NCI-H2029 treated with DMSO at 0.1 percent for 48 hours (cell line): ENCODE measurements at regions not wholly inside any gene's neighbourhood (a gene's known extent, or its start where the extent isn't known, plus 50 kb on each side); places are given as distances from the start of the nearest gene placed in this dataset.
"Not testable (repeated sequence)": the region's sequence is repeated elsewhere in the genome, so short reads cannot be mapped to it uniquely, and the experiment has no call there.

Source experiments
- DNase-seq: peaks from one replicate; lab custom pipeline; 2025; lab: John Stamatoyannopoulos, UW

DNA sequence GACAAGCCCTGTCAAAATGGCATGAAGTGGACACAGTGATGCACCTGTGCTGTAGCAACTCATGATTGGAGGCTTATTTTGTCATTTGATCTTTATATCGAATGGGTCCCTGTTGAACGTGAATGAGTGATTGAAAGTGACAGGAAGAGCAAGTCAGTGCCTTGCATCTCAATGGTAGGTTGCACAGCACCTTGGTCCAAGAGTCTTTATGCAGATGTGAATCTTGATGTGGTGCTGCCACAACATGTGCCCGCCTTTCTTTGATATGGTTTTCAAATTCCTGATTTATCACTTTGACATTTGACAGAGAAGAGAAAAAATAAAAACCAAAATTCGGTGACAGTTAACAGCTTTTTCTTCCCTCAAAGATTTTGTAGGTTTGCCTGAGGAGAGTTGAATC, 1182.4 kb downstream of the DNAJB9 start:
- no peak for DNase-seq

DNA sequence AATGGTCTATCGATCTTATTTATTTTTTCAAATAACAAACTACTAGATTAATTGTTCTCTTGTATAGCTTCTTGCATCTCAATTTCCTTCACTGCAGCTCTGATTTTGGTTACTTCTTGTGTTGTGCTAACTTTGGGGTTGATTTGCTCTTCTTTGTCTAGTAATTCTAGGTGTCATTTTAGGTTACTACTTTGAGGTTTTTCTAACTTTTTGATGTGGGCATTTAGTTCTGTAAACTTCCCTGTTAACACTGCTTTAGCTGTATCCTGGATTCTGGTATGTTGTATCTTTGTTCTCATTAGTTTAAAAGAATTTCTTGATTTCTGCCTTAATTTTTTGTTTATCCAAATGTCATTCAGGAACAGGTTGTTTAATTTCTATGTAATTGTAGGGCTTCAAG, 1188.0 kb downstream of the DNAJB9 start:
- no peak for DNase-seq

DNA sequence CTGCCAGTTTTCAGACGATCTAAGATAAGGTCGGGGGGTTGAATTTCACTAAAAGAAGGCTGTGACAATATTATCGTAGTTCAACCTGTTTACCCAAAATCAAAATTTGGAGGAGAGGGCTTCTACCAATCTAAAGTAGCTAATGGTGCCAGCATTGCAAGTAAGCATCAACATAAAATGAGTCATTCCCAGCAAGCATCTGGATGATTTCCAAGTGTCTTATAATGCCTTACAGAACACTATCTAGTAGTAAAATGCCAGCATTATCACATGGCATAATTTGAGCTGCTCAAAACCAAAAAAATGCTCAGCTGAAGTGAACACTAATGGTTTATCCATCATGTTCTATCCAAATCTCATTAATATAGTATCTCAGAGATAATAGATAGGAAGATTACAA, 1193.9 kb downstream of the DNAJB9 start:
- no peak for DNase-seq

DNA sequence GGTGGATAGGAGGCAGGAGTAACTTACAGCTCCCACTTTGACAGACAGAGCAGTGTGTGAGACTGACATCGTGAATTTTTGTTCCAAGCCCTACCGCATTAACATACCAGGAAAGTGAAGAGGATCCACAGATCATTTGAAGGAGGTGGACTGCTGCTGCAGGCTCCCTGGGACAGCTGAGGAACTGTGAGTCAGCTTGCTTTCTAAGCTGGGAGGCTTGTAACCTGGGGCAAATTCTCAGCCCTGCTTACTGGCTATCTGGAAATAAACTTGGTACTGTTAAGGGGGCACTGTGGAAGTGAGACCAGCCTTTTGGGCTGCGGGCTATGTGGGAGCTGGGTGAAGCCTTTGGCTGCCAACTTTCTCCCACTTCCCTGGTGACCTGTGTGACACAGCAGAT, 1202.5 kb downstream of the DNAJB9 start:
- DNase-seq, result no peak

DNA sequence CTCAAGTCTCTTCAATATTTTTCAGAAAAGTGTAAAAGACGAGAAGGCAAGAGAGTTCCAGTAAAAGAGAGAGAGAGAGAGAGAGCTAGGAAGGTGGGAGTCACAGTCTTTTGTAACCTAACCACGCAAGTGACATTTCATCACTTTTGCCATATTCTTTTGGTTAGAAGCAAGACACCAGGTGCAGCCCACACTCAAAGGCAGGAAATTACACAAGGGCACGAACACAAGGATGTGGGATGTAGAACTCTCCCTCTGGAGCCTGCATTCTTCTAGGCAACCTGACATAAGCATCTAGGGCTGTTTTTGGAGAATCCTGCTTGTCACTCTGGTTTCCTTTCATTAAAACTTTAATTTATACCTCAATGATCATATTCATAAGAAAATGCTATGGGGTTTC, 1213.1 kb downstream of the DNAJB9 start:
- no peak for DNase-seq

DNA sequence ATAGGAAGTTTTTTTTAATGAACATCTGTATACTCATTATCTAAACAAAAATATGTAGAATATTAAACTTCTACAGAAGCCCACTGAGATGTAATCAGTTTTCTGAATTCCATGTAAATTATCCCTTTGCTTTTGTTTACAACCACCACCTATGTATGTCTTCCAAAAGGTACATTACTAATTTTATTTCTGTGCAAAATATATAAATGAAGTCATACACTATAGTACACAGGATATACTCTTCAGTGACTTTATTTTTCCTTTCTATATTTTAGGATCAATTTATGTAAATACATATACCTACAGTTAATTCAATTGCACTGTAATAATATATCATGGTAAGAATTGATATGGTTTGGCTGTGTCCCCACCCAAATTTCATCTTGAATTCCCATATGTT, 1236.9 kb downstream of the DNAJB9 start:
- DNase-seq, result no peak

DNA sequence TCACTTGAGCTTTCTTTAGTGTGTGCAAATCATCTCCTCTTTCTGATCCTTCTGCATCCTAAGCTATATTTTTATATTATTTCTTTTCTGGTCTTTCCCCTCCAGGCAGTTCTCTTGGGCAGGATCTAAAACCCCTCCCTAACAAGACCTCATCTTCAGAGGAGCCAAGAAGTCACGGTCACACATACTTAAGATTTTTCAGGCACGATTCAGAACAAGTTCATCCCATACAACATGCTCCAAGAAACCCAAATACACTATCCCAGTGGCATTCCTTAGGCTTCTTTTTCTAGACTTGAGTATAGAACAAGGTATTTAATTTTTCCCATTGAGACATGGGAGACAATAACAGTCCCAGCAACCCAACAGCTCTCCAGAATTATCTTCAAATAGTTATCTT, 1251.5 kb downstream of the DNAJB9 start:
- no peak for DNase-seq

DNA sequence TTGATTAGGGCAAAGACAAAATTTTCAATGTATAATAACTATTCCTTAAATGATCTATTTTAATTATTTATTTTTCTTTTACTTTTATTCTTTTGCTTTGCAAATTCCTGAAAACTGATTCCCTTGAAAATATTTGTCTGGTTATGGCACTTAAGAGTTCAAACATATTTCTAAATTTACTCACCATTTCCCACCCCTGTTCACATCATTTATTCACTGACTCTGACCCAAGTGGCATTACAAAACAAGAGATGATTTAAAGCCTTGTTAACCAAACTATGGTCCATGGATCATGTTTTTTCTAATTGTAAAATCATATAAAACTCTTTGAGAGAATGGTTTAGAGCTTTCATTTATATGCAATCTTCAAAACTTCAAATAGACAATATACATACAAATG, 1256.1 kb upstream of the LRRN3 start:
- DNase-seq, result no peak

DNA sequence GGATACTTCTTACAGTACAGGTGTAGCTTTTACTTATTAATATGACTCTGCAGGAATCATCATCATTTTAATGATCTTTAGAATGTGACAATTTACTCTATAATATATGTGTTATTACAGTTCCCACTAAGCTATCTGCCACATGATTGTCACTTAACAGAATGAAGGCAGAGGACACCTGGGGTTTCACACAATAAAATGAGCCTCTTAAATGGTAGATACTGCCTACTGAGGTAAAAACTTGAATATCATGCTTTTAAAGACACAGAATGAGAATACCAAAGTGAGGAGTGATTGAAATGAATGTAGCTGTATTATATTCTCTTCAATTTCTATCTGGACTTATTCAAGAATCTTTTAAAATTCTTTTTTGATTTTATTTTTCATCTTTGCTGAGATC, 1255.3 kb upstream of the LRRN3 start:
- no peak for DNase-seq

DNA sequence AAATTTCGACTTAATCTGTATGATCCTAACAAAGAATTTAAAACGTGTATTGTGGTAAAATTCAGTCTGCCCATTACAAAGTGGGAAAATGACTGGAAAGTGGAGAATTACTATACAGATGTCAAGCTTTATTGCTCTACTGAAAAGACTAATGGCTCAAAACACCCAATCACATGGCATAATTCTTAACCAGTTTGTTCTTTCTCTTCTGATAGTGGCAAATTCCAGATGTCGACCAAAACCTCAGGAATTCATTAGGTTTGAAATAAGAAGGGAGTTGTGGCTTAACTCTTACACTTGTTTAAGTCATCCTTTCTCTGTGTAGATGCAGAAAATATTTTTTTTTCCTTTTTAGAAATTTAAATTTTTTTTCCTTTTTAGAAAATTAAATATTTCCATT, 1254.9 kb upstream of the LRRN3 start:
- no peak for DNase-seq

DNA sequence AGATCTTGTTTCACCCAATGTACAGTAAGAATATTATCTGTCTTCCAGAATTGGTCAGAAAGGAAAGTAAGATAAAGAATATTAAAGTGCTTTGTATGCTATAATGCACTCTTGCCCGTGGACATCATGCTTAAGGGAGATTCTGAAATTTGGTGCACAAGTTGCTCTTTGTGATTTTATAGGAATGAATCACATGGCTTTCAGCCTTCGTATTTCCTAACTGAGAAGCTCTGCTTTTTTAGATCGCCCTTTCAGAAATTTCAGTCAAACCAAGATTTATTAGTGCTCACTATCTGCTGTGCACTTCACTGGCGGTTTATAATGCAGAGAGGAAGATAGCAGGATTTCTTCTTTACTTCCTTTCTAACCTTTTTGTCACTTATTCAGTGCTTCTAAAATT, 1248.5 kb upstream of the LRRN3 start:
- no peak for DNase-seq

DNA sequence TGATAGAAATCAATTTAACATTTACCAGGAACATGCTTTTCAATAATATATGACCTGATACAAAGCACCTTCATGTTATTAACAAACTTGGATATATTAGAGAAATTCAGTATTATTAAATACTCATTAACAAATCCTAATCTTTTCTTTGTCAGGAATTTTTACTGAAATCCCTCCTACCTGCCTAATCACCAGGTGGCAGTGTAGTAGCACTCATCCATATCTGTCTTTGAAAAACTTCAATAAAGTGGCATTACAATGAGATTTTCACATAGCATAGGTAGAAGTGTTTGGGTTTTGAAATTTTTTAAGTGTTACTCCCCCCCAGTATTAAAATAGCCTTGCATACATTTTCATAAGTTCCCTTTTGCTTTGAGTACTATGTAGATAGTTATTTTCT, 1246.6 kb upstream of the LRRN3 start:
- no peak for DNase-seq

DNA sequence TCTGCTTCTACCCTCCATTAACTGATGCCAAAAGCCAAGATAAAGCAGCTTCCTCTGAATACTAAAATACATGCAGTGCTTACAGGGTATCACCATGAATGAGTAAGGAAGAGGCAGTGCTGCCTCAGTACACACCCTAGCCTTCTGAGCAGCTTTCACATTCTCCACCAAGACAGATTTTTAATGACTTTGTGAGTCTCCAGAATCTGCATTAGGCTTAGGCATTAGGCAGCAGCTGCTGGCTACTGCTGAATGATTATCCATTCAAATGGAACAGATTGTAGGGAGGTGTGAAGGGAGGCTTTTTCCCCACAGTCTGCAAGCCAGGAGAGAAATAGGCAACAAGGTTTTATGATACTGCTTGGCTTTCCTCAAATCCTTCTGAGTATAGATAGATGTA, 1226.7 kb upstream of the LRRN3 start:
- no peak for DNase-seq

DNA sequence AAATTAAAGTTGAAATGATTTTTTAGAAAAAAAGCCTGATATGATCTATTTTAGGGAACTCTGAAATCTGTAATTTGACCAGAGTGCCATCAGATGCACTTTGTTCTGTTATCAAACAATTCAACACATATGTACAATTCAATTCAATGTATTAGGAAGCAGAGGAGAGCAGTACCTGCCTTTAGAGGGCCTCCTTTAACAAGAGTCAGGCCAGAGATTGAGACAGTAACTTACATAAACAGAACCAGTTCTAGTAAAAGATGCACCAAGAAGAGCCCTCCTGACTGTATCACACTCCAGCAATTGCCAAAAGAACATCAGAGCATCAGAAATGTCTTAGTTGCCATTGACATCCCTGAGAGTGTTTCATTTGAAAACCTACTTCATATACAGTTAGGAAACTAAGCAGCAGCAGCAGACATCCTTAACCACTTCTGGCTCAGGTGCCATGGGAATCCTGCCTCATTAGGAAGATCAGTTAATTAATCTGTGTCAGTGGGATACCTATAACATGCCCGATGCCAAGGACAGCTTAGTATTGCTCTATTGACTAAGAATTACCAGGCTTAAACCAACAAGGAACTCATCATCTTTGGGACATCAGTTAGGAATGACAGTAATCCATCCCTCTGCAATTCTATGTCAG, 1222.6 kb upstream of the LRRN3 start:
- no peak for DNase-seq

DNA sequence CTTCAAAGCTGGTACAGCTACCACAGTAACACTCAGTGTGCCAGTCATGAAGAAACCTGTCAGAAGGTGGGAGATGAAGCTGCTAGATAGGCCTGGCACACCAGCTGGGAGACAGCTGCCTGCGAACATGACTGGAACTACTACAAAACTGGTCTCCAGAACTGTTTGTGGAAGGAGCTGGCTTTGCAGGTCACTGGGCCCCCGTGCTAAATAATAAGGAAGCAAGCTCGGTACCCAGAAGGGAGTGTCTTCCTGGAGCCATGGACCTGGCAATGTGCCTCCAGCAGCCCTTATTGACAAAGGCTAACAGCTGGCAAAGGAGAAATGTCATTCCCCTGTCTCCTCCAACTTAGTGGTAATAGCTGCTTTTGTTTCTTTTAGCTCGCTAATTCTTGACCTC, 1217.6 kb upstream of the LRRN3 start:
- peak; percentile 30 for DNase-seq

DNA sequence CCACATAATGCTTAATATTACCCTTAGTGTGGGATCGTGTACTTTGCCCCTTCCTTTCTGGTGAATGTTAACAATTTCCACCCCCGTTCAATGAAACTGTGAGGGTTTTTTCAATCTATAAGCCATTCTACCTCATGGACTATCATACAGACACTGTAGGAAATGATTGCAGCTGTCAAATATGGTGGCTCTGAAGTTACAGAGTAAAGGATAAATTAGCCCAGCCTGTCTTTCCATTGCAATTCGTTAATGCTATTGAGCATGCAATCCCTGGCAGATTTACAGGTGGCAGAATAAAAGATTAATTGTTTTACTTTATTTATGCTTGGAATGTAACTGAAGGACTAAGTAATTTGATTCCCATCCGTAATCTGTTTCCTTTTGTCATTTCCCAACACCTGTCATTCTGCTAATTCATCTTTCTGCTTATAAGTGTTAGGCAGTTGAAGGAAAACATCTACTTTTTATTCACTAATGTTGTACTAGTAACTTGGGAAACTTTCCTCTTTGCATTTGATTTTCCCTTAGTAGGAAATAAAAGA, 1211.6 kb upstream of the LRRN3 start:
- DNase-seq, result peak; percentile 37

DNA sequence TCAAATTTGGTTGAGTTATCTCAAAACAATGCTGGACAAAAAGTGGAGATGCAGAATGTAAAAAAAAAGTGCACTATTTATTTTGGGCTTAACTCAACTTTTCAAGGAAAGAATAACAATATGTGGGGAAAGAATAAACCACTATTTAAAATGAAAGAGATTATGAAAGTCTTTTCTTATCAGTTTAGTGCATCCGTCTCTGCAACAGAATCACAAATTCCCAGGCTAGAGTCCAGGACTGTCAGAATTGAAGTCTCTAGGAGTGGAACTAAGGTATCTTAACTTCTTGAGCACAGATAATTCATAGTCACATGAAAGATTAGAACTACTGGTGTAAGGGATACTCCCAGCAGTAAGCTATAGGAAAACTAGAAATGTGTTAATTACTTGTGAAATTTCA, 1200.3 kb upstream of the LRRN3 start:
- DNase-seq, result no peak

DNA sequence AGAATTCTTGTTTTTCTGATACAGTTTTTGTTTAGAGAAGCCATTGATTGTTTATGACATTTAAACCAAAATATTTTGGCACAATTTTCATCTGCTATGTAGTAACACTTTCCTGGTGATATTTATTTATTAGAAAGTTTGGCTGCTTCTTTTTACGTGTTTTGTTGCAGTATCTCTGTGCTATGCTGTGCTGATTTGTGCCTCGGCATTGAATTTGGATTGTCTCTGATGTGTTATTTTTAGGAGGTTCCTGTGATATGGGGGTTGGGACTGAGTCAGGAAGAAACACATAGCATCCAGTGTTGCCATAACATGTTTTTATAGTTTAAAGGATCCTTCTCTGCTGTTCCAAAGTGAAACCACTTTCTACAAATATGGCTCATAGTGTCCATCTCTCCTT, 1197.7 kb upstream of the LRRN3 start:
- no peak for DNase-seq

DNA sequence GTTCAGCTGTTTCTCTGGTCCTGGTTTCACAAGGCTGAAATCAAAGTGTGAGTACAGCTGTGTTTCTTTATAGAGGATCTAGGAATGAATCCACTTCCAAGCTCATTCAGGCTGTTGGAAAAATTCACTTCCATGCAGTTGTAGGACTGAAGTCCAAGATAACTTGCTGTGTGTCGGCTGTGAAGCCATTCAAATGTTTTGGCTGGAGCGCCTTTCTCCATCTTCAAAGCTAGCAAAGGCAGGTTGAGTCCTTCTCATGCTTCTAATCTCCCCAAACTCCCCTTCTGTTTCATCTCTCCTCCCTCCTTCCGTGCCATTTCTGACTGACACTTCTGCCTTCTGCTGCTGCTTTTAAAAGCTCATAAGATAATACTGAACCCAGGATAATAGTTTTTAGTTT, 1195.4 kb upstream of the LRRN3 start:
- no peak for DNase-seq

DNA sequence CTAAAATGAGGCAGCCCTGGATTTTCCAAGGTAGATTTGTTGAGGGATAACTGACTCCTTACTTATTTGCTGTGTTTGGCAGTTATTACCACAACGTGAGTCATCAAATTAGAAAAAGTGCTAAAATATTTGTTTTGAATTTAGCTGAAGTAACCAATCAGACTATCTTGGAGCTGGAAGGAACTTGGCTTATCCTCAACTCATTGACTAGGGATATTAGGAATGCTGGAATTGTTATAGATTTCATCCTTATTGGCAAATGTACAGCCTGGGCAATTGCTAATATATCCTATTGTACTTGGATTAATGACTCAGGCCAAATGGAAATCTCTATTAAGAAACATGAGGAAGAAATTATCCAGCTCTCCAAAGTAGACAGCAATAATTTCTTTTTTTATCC, 1189.0 kb upstream of the LRRN3 start:
- no peak for DNase-seq

DNA sequence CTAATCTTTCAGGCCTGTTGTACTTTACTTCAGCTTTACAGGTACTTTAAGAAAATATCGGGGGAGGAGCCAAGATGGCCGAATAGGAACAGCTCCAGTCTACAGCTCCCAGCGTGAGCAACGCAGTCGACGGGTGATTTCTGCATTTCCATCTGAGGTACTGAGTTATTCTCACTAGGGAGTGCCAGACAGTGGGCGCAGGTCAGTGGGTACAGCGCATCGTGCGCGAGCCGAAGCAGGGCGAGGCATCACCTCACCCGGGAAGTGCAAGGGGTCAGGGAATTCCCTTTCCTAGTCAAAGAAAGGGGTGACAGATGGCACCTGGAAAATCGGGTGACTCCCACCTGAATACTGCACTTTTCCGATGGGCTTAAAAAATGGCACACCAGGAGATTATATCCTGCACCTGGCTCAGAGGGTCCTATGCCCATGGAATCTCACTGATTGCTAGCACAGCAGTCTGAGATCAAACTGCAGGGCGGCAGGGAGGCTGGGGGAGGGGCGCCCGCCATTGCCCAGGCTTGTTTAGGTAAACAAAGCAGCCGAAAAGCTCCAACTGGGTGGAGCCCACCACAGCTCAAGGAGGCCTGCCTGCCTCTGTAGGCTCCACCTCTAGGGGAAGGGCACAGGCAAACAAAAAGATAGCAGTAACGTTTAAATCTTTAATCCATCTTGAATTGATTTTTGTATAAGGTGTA, 1185.4 kb upstream of the LRRN3 start:
- DNase-seq, result not testable (repeated sequence)

DNA sequence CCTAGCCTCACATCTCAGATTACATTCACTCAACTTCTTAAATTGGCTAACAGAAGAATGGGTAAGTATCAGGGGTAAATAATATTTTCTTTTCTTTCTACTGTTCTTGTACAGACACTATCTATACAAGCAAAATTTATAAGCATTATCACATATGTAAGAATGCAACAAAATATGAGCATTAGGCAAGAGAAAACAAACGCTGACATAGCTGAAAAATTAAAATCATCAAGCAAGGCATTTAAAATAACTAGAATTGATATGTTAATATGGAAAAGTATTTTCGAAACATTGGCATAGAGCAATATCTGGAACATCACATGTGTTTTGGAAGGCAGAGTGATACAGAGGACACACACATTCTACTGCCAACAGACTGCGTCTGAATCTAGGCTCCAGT, 1175.3 kb upstream of the LRRN3 start:
- DNase-seq, result no peak

DNA sequence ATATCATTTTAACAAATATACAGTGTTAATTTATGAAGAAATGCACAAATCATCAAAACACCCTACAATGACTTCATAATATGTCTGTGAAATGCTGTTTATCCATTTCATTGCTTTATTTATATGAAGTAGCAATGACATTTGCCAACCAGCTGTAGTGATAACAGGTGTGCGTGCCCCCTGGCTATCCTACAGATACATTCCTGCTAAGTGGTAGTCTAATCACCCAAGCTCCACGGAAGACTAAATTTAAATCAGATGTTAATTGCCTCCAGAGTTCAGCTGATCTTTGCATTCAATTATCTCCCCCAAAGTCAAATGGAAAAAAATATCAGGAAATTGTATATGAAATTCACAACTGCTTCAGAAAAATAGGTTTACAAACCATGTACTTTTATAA, 1164.2 kb upstream of the LRRN3 start:
- DNase-seq, result no peak

DNA sequence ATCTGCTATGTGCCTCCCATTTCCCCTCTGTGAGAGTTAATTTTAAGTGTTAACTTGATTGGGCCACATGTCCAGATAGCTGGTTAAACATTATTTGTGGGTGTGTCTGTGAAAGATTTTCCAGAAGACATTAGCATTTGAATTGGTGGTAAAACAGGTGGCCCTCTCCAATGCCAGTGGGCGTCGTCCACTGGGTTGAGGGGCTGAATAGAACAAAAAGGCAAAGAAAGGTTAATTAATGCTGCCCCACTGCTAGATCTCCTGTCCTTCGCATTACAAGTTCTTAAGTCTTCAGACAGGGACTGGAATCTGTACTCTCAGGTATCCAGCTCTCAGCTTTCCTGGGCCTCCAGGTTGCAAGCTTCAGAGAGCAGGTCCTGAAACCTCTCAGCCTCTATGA, 1160.9 kb upstream of the LRRN3 start:
- DNase-seq, result no peak
